Urinary bladder (tissue), 3 donors: ENCODE measurements at regions not wholly inside any gene's neighbourhood (a gene's known extent, or its start where the extent isn't known, plus 50 kb on each side); places are given as distances from the start of the nearest gene placed in this dataset.
A peak's percentile ranks its signal among the peaks of the same experiment; 100 is the strongest.

Experiments
- DNase-seq: peaks from one replicate; pipeline ENCODE4 v3.0.0-alpha.2; 2015; ENCODE audit errors: extremely low spot score
- H3K27ac ChIP-seq: one replicate; pipeline ENCODE4 v1.5.1; 2013; ENCODE audit warnings: low read depth, mild to moderate bottlenecking, moderate library complexity
- H3K36me3 ChIP-seq: one replicate; pipeline ENCODE4 v1.6.1; 2013; ENCODE audit warnings: mild to moderate bottlenecking, moderate library complexity; ENCODE audit not compliant: insufficient read depth
- H3K4me1 ChIP-seq: one replicate; pipeline ENCODE4 v1.6.1; 2013; ENCODE audit warnings: mild to moderate bottlenecking, moderate library complexity; ENCODE audit not compliant: insufficient read depth
- H3K4me3 ChIP-seq: one replicate; pipeline ENCODE4 v1.5.1; 2013; ENCODE audit warnings: low read depth, low read length
- WGBS: extraction: QIAGEN DNeasy Blood & Tissue Kit; methylation state at CpG from one replicate; pipeline ENCODE4 v1.1.7; 2013; 5-methylcytosine and 5-hydroxymethylcytosine counted together
- donor health status: healthy with polysubstance abuse.
- donor health status: healthy.

- DNase-seq = no peak
- Histone ChIP-seq H3K27ac (no peak overlapping the region), H3K36me3 (no peaks in the 10 kb centered on the region), H3K4me1 (no peaks in the 10 kb centered on the region), H3K4me3 (no peak overlapping the region)
- 48% methylated on average over 3 of the region's 3 CpGs for WGBS
These were observed 249.2 kb downstream of the NR2F1-AS1 start for GRCh38 chr5:93331863-93332262.

DNA sequence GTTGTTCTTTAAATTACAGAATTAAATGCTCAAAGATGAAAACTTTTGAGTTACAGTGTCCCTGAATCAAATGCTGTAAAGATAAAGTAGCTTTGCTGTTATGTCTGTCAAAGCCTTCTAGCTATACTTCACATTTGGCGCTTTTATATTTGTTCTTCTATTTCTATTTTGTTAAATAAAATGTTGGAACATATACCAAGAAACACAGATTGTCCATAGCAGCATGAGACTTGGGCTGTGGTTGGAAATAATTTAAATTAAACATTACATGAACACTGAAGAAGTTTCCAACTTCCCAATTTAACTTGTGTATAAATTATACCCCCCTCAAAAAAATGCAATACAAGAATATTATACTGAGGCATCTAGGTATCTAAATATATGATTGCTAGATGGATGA is 249.8 kb downstream of the NR2F1-AS1 start:
- no peak for DNase-seq
- 96% methylated on average over 1 of the region's 1 CpG for WGBS
- H3K27ac ChIP-seq = no peak overlapping the region
- no peaks in the 10 kb centered on the region for H3K36me3 ChIP-seq
- H3K4me3 ChIP-seq = no peak overlapping the region
- no peaks in the 10 kb centered on the region for H3K4me1 ChIP-seq

- WGBS = 68% methylated on average over 2 of the region's 2 CpGs
- Histone ChIP-seq H3K27ac (no peak overlapping the region), H3K4me1 (no peaks in the 10 kb centered on the region), H3K4me3 (no peak overlapping the region), H3K36me3 (no peaks in the 10 kb centered on the region)
- DNase-seq = no peak
These were observed 250.5 kb downstream of the NR2F1-AS1 start for GRCh38 chr5:93330506-93330905.

DNA sequence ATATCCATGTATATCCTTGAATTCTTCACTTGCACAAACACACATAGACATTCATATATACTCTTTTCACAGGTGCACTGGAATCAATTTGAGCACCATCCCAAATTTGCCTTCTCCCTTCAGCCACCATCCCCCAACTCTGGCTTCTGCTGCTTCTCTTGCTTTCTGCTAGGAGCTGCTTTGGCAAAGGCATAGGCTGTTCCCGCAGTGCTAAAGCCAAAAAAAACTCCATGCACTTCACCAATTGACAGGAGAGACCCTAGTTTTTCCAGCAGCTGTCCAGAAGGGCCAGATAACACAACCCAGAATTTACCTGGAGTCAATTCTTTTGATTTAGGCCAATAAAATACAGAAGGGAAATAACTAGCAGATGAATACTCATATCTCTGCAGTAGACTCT is 251.3 kb downstream of the NR2F1-AS1 start:
- no peak for DNase-seq
- H3K4me1 ChIP-seq = no peaks in the 10 kb centered on the region
- 80% methylated on average over 1 of the region's 1 CpG for WGBS
- H3K4me3 ChIP-seq = no peak overlapping the region
- H3K27ac ChIP-seq = no peak overlapping the region
- no peaks in the 10 kb centered on the region for H3K36me3 ChIP-seq

- Histone ChIP-seq H3K4me3 (no peak overlapping the region), H3K36me3 (no peaks in the 10 kb centered on the region), H3K4me1 (no peaks in the 10 kb centered on the region), H3K27ac (no peak overlapping the region)
- WGBS = 60% methylated on average over 1 of the region's 1 CpG
- DNase-seq = no peak
These were observed 252.2 kb downstream of the NR2F1-AS1 start for GRCh38 chr5:93328833-93329232.

- Histone ChIP-seq H3K4me3 (no peak overlapping the region), H3K36me3 (no peaks in the 10 kb centered on the region), H3K4me1 (no peaks in the 10 kb centered on the region), H3K27ac (no peak overlapping the region)
- DNase-seq = no peak
- 79% methylated on average over 1 of the region's 1 CpG for WGBS
These were observed 253.4 kb downstream of the NR2F1-AS1 start for GRCh38 chr5:93327605-93328004.

- no peak overlapping the region for H3K4me3 ChIP-seq
- no peaks in the 10 kb centered on the region for H3K4me1 ChIP-seq
- H3K36me3 ChIP-seq = no peaks in the 10 kb centered on the region
- 96% methylated on average over 9 of the region's 9 CpGs for WGBS
- DNase-seq = no peak
- H3K27ac ChIP-seq = no peak overlapping the region
These were observed 255.1 kb downstream of the NR2F1-AS1 start for GRCh38 chr5:93325946-93326345.

DNA sequence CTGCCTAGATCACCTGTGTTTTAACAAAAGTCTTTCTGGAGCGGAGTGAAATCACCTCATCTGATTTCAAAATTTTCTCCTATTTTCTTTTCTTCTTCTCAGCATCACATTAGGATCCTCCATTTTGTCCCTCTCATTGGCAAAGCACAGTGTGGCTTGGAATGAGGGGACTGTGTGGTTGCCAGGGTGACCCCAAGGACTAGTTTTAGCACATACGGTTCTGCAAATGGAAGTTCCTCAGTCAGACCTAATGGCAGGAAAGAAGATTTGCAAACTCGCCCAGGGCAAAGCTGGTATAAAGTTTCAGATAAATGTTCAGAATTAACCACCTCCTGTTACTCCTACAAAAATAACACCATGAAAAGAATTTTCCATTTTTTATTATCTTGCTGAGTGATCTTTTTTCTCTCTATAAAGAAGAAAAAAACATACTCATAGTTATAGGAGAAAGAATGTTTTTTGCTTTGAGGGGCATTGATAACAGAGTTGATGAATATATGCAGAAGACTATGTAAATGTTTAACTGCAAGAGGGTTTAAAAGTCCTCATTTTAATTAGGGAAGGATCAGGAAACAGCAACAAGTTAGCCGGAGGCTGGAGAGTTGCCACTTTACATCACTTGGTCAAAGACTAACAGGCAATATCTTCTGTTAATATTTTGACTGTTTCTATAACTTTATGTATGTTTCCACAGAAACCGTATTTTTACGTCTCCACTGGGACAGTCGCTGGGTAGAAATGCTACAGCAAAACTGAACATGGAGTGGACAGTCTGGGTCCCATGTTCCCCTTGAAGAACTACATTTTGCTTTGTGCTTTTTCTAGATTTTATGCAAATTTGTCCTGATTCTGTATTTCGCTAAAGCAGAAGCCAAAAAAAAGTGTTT is 257.8 kb downstream of the NR2F1-AS1 start:
- H3K4me3 ChIP-seq = no peak overlapping the region
- H3K4me1 ChIP-seq = no peaks in the 10 kb centered on the region
- no peaks in the 10 kb centered on the region for H3K36me3 ChIP-seq
- DNase-seq = no peak
- 79% methylated on average over 8 of the region's 8 CpGs for WGBS
- no peak overlapping the region for H3K27ac ChIP-seq

- no peak overlapping the region for H3K4me3 ChIP-seq
- no peak for DNase-seq
- no peaks in the 10 kb centered on the region for H3K36me3 ChIP-seq
- no peaks in the 10 kb centered on the region for H3K4me1 ChIP-seq
- 65% methylated on average over 3 of the region's 3 CpGs for WGBS
- no peak overlapping the region for H3K27ac ChIP-seq
These were observed 260.0 kb downstream of the NR2F1-AS1 start for GRCh38 chr5:93320920-93321445.

- DNase-seq = no peak
- H3K36me3 ChIP-seq = no peaks in the 10 kb centered on the region
- no peaks in the 10 kb centered on the region for H3K4me1 ChIP-seq
- no peak overlapping the region for H3K4me3 ChIP-seq
- no peak overlapping the region for H3K27ac ChIP-seq
These were observed 267.3 kb downstream of the NR2F1-AS1 start for GRCh38 chr5:93313672-93314071.

- no peaks in the 10 kb centered on the region for H3K36me3 ChIP-seq
- H3K27ac ChIP-seq = no peak overlapping the region
- 27% methylated on average over 2 of the region's 2 CpGs for WGBS
- peak; percentile 87 for DNase-seq
- H3K4me3 ChIP-seq = no peak overlapping the region
- no peaks in the 10 kb centered on the region for H3K4me1 ChIP-seq
These were observed 269.1 kb downstream of the NR2F1-AS1 start for GRCh38 chr5:93311881-93312280.

GRCh38 chr5:93307557-93307956 is 273.5 kb downstream of the NR2F1-AS1 start:
- Histone ChIP-seq H3K36me3 (peaks cover 2% of the 10 kb centered on the region), H3K4me1 (no peaks in the 10 kb centered on the region), H3K27ac (no peak overlapping the region), H3K4me3 (no peak overlapping the region)
- no peak for DNase-seq

DNA sequence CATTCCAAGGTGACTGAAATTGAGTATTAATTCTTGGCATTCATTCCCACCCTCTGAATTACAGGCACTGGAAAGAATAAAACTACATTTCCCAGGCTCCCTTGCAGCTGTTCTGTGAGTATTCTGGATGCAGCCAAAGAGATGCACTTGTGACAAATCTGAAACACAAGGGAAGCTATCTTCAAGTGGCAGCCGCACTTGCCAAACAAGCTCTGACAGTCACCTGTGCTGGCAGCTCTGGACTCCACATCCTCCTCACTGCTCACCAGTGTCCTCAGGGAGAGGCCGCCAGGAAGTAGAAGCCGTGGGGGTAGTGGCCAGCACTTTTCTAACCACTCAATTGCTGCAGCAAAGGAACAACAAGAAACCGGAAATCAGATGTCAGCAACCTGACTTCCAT is 275.0 kb downstream of the NR2F1-AS1 start:
- 70% methylated on average over 4 of the region's 4 CpGs for WGBS
- Histone ChIP-seq H3K4me1 (no peaks in the 10 kb centered on the region), H3K36me3 (peaks cover 2% of the 10 kb centered on the region), H3K4me3 (no peak overlapping the region), H3K27ac (no peak overlapping the region)
- no peak for DNase-seq

- H3K4me3 ChIP-seq = no peak overlapping the region
- H3K4me1 ChIP-seq = no peaks in the 10 kb centered on the region
- no peak for DNase-seq
- WGBS = 46% methylated on average over 3 of the region's 3 CpGs
- H3K36me3 ChIP-seq = peaks cover 2% of the 10 kb centered on the region
- peak overlapping the region; percentile 27 for H3K27ac ChIP-seq
These were observed 276.4 kb downstream of the NR2F1-AS1 start for GRCh38 chr5:93304456-93305250.
